GM21619 (cell line): ENCODE measurements at regions not wholly inside any gene's neighbourhood (a gene's known extent, or its start where the extent isn't known, plus 50 kb on each side); places are given as distances from the start of the nearest gene placed in this dataset.

Experiments used
- ATAC-seq: cut with Tn5 transposase; IDR thresholded peaks from one replicate; pipeline ENCODE4 v1.9.1; 2021; ENCODE audit not compliant: unreplicated experiment

GRCh38 chr20:4095639-4096038 lies 53.0 kb upstream of the SMOX start:
- no peak for ATAC-seq

DNA sequence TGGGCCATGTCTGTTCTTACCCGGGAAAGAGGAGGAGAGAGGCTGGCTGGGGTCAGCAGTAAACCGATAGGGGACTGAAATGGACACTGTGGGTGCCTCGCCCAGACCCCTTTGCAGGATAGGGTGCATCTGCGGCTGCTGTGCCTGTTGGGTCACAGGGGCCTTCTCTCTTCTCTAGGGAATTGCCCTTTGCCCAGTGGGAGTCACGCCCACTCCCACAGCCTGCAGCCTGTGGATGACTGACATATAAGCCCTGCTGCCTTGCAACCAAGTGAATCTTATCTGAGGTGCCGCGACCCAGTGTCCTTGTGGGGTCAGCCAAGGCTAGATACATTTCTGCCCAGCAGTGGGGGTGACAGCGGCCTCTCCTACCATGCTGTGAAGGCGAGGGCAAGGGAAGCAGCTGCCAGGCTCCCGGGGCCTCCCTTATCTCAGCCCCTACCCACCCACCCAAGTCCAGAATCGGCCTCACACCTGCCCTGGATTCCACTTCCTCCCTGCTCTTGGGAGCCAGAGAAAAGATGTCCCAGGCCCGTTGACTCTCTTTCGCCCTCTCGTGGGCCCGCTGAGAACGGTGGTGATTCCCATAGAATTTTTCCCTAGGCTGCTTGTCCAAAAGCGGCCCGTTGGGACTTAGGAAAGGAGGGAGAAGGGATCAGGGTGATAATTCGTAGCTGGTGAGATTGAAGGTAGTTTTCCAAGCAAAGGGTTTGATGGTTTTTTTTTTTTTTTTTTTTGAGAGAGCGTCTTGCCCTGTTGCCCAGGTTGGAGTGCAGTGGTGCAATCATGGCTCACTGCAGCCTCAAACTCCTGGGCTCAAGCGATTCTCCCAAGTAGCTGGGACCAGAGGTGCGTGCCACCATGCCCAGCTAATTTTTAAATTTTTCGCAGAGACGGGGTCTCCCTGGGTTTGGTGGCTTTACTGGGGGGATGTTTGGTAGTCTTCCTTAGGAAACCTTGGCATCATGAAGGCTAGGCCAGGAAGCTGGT lies 56.8 kb upstream of the SMOX start:
- ATAC-seq: no peak

- no peak for ATAC-seq
These were observed 57.7 kb upstream of the SMOX start for GRCh38 chr20:4090756-4091489.

- no peak for ATAC-seq
These were observed 58.7 kb upstream of the SMOX start for GRCh38 chr20:4089756-4090487.

GRCh38 chr20:4088766-4089165 lies 59.9 kb upstream of the SMOX start:
- no peak for ATAC-seq

DNA sequence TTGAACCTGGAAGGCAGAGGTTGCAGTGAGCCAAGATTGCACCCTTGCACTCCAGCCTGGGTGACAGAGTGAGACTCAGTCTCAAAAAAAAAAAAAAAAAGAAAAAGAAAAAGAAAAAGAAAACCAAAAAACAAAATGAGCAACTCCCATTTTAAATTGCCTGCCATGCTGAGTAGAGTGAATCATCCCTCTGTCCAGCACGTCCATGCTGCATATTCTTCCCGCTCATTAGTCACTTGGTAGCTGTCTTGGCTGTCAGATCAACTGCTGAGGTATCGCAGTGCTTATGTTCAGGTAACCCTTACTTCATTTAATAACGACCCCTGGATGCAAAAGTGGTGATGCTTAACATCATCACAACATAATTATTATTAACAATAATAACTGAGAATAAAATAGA lies 60.7 kb upstream of the SMOX start:
- ATAC-seq: no peak

DNA sequence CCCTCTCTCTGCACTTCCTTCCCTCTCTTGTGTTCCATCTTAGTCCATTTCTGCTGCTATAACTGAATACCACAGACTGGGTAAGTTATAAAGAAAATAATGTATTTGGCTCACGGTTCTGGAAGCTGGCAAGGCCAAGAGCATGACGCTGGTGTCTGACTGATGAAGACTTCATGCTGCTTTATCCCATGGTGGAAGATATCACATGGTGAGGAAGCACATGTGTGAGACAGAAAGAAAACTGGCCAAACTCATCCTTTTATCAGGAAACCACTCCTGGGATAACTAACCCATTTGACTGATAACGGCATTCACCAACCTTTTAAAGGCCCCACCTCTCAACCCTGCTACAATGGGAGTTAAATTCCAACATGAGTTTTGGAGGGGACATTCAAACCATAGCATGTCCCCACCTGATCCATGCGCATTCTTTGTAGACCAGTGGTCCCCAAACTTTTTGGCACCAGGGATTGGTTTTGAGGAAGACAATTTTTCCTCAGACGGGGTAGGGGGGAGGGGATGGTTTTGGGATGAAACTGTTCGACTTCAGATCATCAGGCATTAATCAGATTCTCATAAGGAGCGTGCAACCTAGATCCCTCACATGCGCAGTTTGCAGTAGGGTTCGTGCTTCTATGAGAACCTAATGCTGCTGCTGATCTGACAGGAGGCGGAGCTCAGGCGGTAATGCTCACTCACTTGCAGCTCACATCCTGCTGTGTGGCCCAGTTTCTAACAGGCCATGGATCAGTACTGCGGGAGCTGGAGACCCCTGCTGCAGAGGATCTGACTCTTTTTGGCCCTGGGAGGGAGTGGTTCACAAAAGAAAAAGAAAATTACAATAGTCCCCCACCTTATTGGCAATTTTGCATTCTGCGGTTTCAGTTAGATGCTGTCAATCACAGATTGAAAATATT lies 61.6 kb upstream of the SMOX start:
- no peak for ATAC-seq

- no peak for ATAC-seq
These were observed 63.9 kb upstream of the SMOX start for GRCh38 chr20:4084721-4085120.

DNA sequence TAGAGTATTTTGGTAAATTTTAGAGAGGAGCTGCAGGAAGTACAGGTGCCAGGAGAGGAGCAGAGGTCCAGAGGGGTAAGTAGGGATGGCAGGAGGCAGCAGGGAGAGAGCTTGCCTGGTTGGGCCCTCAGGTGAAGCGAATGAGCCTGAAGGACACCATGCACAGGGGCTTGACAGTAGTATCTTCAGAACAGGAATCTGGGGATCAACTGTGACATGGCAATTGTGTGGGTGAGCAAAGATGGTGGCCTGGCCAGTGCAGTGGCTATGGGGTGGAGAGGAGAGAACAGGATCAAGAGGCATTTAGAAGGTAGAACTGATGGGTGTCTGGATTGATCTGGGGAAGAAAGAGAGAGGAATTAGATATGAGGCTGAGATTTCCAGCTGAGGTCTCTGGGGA lies 64.5 kb upstream of the SMOX start:
- no peak for ATAC-seq

DNA sequence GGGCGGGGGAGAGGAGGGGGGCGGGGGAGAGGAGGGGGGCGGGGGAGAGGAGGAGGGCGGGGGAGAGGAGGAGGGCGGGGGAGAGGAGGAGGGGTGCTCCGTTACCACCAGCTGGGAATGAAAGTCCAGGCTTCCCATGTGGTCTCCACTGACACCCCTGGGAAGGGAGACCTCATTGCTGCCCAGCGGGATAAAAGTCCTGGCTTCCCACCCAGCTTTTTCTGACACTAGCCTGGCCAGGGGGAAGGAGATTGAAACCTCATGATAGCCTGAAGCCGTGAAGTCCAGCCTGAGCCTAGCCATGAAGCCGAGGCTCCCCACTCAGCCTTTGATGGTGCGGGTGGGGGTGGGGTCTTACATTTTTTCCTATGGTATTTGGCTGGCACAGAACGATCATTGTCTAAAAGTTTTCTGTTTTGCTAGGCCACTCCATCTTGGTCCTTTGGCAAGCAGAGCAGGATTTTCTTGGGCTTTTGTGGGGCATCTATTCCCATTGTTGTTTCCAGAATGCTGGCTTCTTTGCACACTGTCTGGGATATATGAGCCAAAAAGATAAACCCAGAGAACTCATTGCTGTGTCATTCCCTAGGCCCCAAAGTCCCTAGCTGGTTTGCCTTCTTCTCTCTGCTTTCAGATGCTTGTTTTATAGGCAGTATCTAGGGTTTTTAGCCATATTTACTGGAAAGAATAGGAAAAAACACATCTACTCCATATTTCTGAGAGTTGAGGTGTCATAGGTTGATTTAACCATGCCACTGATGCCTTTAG lies 65.3 kb upstream of the SMOX start:
- no peak for ATAC-seq

DNA sequence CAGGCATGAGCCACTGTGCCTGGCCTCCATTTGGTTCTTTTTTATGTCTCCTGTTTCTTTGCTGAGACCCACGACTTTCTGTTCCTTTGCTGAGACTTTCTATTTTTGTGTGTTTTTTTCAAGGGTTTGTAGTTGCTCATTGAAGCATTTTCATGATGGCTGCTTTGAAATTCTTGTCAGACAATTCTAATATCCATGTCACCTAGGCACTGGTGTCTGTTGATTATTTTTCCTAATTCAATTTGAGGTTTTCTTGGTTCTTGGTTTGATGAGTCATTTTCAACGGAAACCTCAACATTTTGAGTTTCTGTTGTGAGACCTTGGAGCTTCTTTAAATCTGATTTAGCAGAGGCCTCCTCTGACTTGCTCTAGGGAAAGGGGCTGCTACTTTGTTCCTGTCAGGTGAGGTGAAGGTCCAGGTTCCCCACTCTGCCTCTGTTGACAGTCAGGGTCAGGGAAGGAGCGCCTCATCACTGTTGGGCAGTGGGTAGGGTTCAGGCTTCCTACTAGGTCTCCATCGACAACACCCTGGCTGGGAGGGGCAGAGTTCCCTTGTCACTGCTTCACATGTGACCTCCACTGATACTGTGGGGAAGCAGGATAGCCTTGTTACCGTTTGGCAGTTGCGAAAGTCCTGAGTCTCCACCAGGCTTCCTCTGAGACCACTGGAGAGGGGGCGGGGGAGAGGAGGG lies 66.1 kb upstream of the SMOX start:
- peak; percentile 67 for ATAC-seq

GRCh38 chr20:4081421-4081820 lies 66.1 kb upstream of the RNF24 start:
- ATAC-seq: no peak

- ATAC-seq: no peak
These were observed 61.3 kb upstream of the RNF24 start for GRCh38 chr20:4076671-4077070.

DNA sequence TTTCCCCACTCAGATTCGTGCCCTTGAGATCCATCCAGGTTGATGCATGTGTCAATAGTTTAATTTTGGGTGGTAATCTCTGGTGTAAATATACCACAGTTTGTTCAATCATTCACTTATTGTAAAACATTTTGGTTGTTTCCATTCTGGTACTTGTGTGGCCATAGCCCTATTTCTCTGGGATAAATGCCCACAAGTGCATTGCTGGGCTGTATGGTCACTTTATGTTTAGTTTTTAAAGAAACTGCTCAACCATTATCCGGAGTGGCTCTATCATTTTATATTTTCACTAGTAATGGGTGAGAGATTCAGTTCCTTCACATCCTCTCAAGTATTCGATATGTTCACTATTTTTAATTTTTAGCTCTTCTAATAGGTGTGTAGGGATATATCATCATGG lies 60.7 kb upstream of the RNF24 start:
- ATAC-seq: no peak

- no peak for ATAC-seq
These were observed 59.6 kb upstream of the RNF24 start for GRCh38 chr20:4074877-4075455.

DNA sequence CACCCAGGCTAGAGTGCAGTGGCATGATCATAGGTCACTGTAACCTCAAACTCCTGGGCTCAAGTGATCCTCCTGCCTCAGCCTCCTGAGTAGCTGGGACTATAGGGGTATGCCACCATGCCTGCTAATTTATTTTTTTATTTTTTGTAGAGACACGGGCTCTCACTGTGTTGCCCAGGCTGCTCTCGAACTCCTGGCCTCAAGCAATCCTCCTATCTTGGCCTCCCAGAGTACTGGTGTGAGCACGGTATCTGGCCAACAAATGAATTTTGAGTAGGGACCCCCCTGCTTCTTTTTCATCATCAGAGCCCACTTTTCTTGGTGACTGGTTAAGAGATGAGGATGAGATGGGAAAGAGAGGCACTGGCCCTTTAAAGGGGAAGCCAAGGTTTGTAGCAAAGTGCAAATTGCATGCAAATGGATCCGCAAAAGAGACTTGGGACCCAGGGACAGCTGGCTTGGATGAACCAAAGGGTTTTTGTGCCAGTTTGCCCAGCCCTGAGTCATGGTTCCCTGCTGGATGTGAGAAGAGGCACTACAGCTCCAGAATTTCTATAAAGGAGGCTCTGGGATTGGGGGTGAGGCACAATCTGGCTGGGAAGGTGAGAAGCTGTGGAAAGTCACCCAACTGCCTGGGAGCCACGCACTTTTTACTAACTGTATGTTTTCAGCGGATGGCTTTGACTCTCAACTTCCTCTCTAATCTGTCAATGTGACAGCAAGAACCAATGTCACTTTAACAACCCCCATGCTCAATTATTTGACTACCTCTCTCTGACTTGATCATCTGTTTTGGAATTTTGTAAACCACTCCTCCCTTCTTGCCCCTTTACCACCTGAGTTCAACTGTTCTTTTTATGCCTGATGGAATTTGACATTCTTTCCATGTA lies 58.7 kb upstream of the RNF24 start:
- ATAC-seq: no peak

GRCh38 chr20:4071178-4071693 lies 55.9 kb upstream of the RNF24 start:
- ATAC-seq: no peak
